Endothelial cell of umbilical vein (primary cell): ENCODE measurements at regions not wholly inside any gene's neighbourhood (a gene's known extent, or its start where the extent isn't known, plus 50 kb on each side); places are given as distances from the start of the nearest gene placed in this dataset.

Source experiments
- EZH2 ChIP-seq: IDR thresholded peaks from 2 replicates; pipeline ENCODE4 v1.6.1; 2012; ENCODE audit warnings: borderline replicate concordance, low read depth, mild to moderate bottlenecking, moderate library complexity, low read length, inconsistent platforms; ENCODE audit not compliant: severe bottlenecking
- MYC ChIP-seq: IDR thresholded peaks from one replicate; pipeline ENCODE4 v1.6.1; 2011; ENCODE audit warnings: mild to moderate bottlenecking, low read depth, low read length
- POLR2A ChIP-seq: IDR thresholded peaks from 2 replicates; pipeline ENCODE4 v1.6.1; 2012; ENCODE audit warnings: low read depth, mild to moderate bottlenecking, control low read depth, low read length
- POLR2AphosphoS5 ChIP-seq: IDR thresholded peaks from 2 replicates; pipeline ENCODE4 v1.6.1; 2012; ENCODE audit warnings: low read depth, mild to moderate bottlenecking, control low read depth, low read length, moderate library complexity; ENCODE audit not compliant: insufficient read depth
- TF ChIP-seq, protein P1 (sequence below), 2 donors: IDR thresholded peaks; 1 replicate in 1 of 2; 2 replicates in 1 of 2; pipeline ENCODE4 v1.5.1; 2011; ENCODE audit warnings: low read length in 2 of 2, mild to moderate bottlenecking in 2 of 2, moderate library complexity in 2 of 2, control low read depth in 1 of 2, inconsistent platforms in 1 of 2, low read depth in 1 of 2; ENCODE audit not compliant: insufficient read depth in 1 of 2; ENCODE audit errors: extremely low read depth in 1 of 2
- TF ChIP-seq, protein P2 (sequence below): IDR thresholded peaks from 2 replicates; pipeline ENCODE4 v1.6.1; 2011; ENCODE audit not compliant: insufficient read depth, insufficient read length

DNA sequence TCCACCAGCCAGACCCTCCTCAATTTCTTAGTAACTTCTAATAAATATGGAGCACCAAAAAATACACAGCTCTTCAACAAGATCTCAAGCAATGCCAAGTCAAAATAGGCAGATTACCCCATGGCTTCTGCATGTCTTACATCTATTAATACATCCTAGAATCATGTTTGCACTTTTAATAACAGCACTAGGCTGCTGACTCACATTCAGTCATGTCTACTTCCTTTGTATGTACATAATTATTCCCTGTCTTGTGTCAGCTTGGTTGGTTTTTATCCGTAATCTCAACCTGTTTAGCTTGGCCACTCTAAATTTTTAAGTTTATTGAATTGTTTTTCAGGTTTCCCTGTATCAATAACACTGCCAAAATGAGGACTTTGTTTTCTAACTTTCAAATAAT, 420.1 kb upstream of the ACVR2A start:
- TF ChIP-seq, protein P1, sequence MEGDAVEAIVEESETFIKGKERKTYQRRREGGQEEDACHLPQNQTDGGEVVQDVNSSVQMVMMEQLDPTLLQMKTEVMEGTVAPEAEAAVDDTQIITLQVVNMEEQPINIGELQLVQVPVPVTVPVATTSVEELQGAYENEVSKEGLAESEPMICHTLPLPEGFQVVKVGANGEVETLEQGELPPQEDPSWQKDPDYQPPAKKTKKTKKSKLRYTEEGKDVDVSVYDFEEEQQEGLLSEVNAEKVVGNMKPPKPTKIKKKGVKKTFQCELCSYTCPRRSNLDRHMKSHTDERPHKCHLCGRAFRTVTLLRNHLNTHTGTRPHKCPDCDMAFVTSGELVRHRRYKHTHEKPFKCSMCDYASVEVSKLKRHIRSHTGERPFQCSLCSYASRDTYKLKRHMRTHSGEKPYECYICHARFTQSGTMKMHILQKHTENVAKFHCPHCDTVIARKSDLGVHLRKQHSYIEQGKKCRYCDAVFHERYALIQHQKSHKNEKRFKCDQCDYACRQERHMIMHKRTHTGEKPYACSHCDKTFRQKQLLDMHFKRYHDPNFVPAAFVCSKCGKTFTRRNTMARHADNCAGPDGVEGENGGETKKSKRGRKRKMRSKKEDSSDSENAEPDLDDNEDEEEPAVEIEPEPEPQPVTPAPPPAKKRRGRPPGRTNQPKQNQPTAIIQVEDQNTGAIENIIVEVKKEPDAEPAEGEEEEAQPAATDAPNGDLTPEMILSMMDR (IDR thresholded peaks at IDR 0.05; ENCODE audit: extremely low read depth in 1 of 2, insufficient read depth in 1 of 2, low read depth in 1 of 2, low read length in 2 of 2), result no peak
- no peak for TF ChIP-seq POLR2A
- TF ChIP-seq EZH2, result no peak
- TF ChIP-seq POLR2AphosphoS5, result no peak
- TF ChIP-seq, protein P2, sequence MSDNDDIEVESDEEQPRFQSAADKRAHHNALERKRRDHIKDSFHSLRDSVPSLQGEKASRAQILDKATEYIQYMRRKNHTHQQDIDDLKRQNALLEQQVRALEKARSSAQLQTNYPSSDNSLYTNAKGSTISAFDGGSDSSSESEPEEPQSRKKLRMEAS, result no peak
- TF ChIP-seq MYC, result no peak
